H1 (cell line): ENCODE measurements at regions not wholly inside any gene's neighbourhood (a gene's known extent, or its start where the extent isn't known, plus 50 kb on each side); places are given as distances from the start of the nearest gene placed in this dataset.

Source experiments
- CTCF ChIA-PET: fragments of 300-600 bp; sonication (Branson Sonifier 250); formaldehyde crosslinking; loops from one replicate; lab custom pipeline; 2021; ENCODE audit not compliant: partially characterized antibody; lab: Charles Lee
- POLR2A ChIA-PET: fragments of 300-600 bp; sonication (Branson Sonifier 250); formaldehyde crosslinking; loops from one replicate; lab custom pipeline; 2021; ENCODE audit warnings: inconsistent platforms; ENCODE audit not compliant: partially characterized antibody; lab: Charles Lee
- DNase-seq, 2 experiments: peaks; one replicate each; pipeline versions ENCODE4 v3.0.0 to v3.0.0-alpha.2; 2010 to 2022; ENCODE audit warnings: low spot score in 2 of 2, low read depth in 1 of 2, mixed read lengths in 1 of 2
- FAIRE-seq: peaks from 2 replicates; lab custom pipeline; 2011; peaks lifted over from hg19 to GRCh38; lab: Jason Lieb, UNC
- H2AFZ ChIP-seq: 2 replicates; pipeline ENCODE4 v1.8.1; 2012; ENCODE audit warnings: low read length, inconsistent platforms
- H2AK5ac ChIP-seq: 2 replicates; pipeline ENCODE4 v1.6.1; 2013; ENCODE audit warnings: low read depth, low read length
- H2BK120ac ChIP-seq: replicated peaks from 2 replicates; pipeline ENCODE3; 2013; ENCODE audit warnings: low read depth, low read length, inconsistent platforms
- H2BK12ac ChIP-seq: 2 replicates; pipeline ENCODE4 v1.6.1; 2013; ENCODE audit warnings: low read depth, low read length
- H2BK15ac ChIP-seq: 2 replicates; pipeline ENCODE4 v1.6.1; 2013; ENCODE audit warnings: low read length
- H2BK20ac ChIP-seq: 2 replicates; pipeline ENCODE4 v1.6.1; 2013; ENCODE audit warnings: low read length
- H2BK5ac ChIP-seq: 2 replicates; pipeline ENCODE4 v1.6.1; 2013; ENCODE audit warnings: low read depth, low read length
- H3K14ac ChIP-seq: 2 replicates; pipeline ENCODE4 v1.6.1; 2013; ENCODE audit warnings: inconsistent platforms; ENCODE audit not compliant: insufficient read length
- H3K18ac ChIP-seq: 2 replicates; pipeline ENCODE4 v1.6.1; 2013; ENCODE audit warnings: low read length; ENCODE audit errors: extremely low read depth
- H3K23ac ChIP-seq: 2 replicates; pipeline ENCODE4 v1.6.1; 2013; ENCODE audit warnings: inconsistent platforms; ENCODE audit not compliant: insufficient read length
- H3K23me2 ChIP-seq: 2 replicates; pipeline ENCODE4 v1.6.1; 2013; ENCODE audit warnings: low read depth, low read length
- H3K27ac ChIP-seq: 2 replicates; pipeline ENCODE4 v1.6.1; 2011; ENCODE audit warnings: low read depth, low read length, inconsistent platforms
- H3K27me3 ChIP-seq, 4 experiments: replicated peaks in 1 of 4; 1 replicate in 1 of 4; 2 replicates in 3 of 4; pipeline versions ENCODE4 v1.6.1 to v1.8.1; 2011 to 2013; ENCODE audit warnings: low read length in 3 of 4, mild to moderate bottlenecking in 3 of 4, inconsistent platforms in 2 of 4, mixed read lengths in 2 of 4, moderate library complexity in 1 of 4; ENCODE audit not compliant: control insufficient read depth in 3 of 4, insufficient read depth in 3 of 4; ENCODE audit errors: extremely low read depth in 1 of 4
- H3K36me3 ChIP-seq, 4 experiments: 2 replicates each; pipeline versions ENCODE4 v1.6.1 to v1.8.1; 2011 to 2013; ENCODE audit warnings: mild to moderate bottlenecking in 4 of 4, low read length in 3 of 4, moderate library complexity in 2 of 4, control low read depth in 1 of 4, inconsistent platforms in 1 of 4; ENCODE audit not compliant: insufficient read depth in 4 of 4, control insufficient read depth in 2 of 4
- H3K4ac ChIP-seq: replicated peaks from 2 replicates; pipeline ENCODE3; 2013; ENCODE audit warnings: low read length, low read depth, mixed read lengths, inconsistent platforms; ENCODE audit not compliant: insufficient read length
- H3K4me1 ChIP-seq, 4 experiments: replicated peaks in 1 of 4; 1 replicate in 1 of 4; 2 replicates in 3 of 4; pipeline versions ENCODE4 v1.6.1 to v1.8.1; 2011 to 2013; ENCODE audit warnings: low read length in 3 of 4, inconsistent platforms in 2 of 4, mixed read lengths in 1 of 4; ENCODE audit not compliant: insufficient read depth in 4 of 4, control insufficient read depth in 3 of 4
- H3K4me2 ChIP-seq, 2 experiments: 2 replicates each; pipeline versions ENCODE4 v1.6.1 to v1.8.1; 2011 to 2013; ENCODE audit warnings: low read depth in 2 of 2, low read length in 2 of 2, control low read depth in 1 of 2, inconsistent platforms in 1 of 2, mild to moderate bottlenecking in 1 of 2; ENCODE audit not compliant: insufficient read depth in 1 of 2
- H3K4me3 ChIP-seq, 4 experiments: fragments of 200-600, 300-600 bp in 1 of 4; sonication (generic), shearing (Covaris generic), sonication (Bioruptor Twin) in 1 of 4; 2 replicates each; pipeline versions ENCODE4 v1.5.1 to v1.8.1; 2011 to 2016; ENCODE audit warnings: low read length in 4 of 4, low read depth in 3 of 4, control low read depth in 2 of 4, inconsistent platforms in 2 of 4, mild to moderate bottlenecking in 2 of 4, mixed read lengths in 1 of 4, moderate library complexity in 1 of 4; ENCODE audit not compliant: insufficient read depth in 2 of 4; ENCODE audit errors: extremely low read depth in 1 of 4
- H3K56ac ChIP-seq: replicated peaks from 2 replicates; pipeline ENCODE3; 2013; ENCODE audit warnings: low read depth, mild to moderate bottlenecking, mixed read lengths, low read length, inconsistent platforms; ENCODE audit not compliant: insufficient read length
- H3K79me1 ChIP-seq: 2 replicates; pipeline ENCODE4 v1.6.1; 2013; ENCODE audit warnings: low read depth, low read length, control low read depth
- H3K79me2 ChIP-seq, 2 experiments: 2 replicates each; pipeline versions ENCODE4 v1.6.1 to v1.8.1; 2012 to 2013; ENCODE audit warnings: low read length in 2 of 2, mild to moderate bottlenecking in 2 of 2, inconsistent platforms in 1 of 2; ENCODE audit not compliant: insufficient read depth in 2 of 2, control insufficient read depth in 1 of 2
- H3K9ac ChIP-seq, 4 experiments: replicated peaks in 1 of 4; 1 replicate in 1 of 4; 2 replicates in 3 of 4; pipeline versions ENCODE4 v1.6.1 to v1.8.1; 2011 to 2013; ENCODE audit warnings: low read depth in 3 of 4, low read length in 3 of 4, control low read depth in 2 of 4, mild to moderate bottlenecking in 2 of 4, moderate library complexity in 2 of 4, inconsistent platforms in 1 of 4; ENCODE audit errors: extremely low read depth in 1 of 4
- H3K9me3 ChIP-seq, 2 experiments: 2 replicates each; pipeline versions ENCODE4 v1.6.1 to v1.8.1; 2012 to 2013; ENCODE audit warnings: mild to moderate bottlenecking in 2 of 2, moderate library complexity in 2 of 2, control low read depth in 1 of 2, inconsistent platforms in 1 of 2, low read depth in 1 of 2, low read length in 1 of 2, mixed read lengths in 1 of 2; ENCODE audit not compliant: insufficient read depth in 2 of 2
- H4K20me1 ChIP-seq, 2 experiments: replicated peaks in 1 of 2; 2 replicates each; pipeline versions ENCODE3 to v1.8.1; 2011 to 2013; ENCODE audit warnings: inconsistent platforms in 2 of 2, low read length in 2 of 2, mild to moderate bottlenecking in 1 of 2; ENCODE audit not compliant: insufficient read depth in 2 of 2, control insufficient read depth in 1 of 2
- H4K5ac ChIP-seq: 2 replicates; pipeline ENCODE4 v1.6.1; 2013; ENCODE audit warnings: low read length, low read depth, mixed read lengths, inconsistent platforms; ENCODE audit not compliant: insufficient read length
- H4K8ac ChIP-seq: 2 replicates; pipeline ENCODE4 v1.8.0; 2013; ENCODE audit warnings: mild to moderate bottlenecking, moderate library complexity, low read length, inconsistent platforms; ENCODE audit not compliant: insufficient read depth; ENCODE audit errors: extremely low read depth
- H4K91ac ChIP-seq: replicated peaks from 2 replicates; pipeline ENCODE3; 2013; ENCODE audit warnings: low read length, mixed read lengths, inconsistent platforms; ENCODE audit not compliant: insufficient read length
- ATF2 ChIP-seq: IDR thresholded peaks from 2 replicates; pipeline ENCODE4 v1.6.1; 2012; ENCODE audit warnings: low read length, inconsistent platforms
- CHD1 ChIP-seq: IDR thresholded peaks from 2 replicates; pipeline ENCODE4 v1.6.1; 2012; ENCODE audit warnings: low read depth, low read length, improper control_type of control experiment
- CTCF ChIP-seq, 3 experiments: IDR thresholded peaks; 1 replicate in 2 of 3; 2 replicates in 1 of 3; pipeline versions ENCODE4 v1.5.1 to v1.6.1; 2011; ENCODE audit warnings: low read length in 3 of 3, mild to moderate bottlenecking in 3 of 3, inconsistent platforms in 2 of 3, low read depth in 1 of 3, moderate library complexity in 1 of 3; ENCODE audit not compliant: insufficient read depth in 1 of 3; ENCODE audit errors: control extremely low read depth in 1 of 3
- GABPA ChIP-seq: IDR thresholded peaks from 2 replicates; pipeline ENCODE4 v1.6.1; 2011; ENCODE audit warnings: mild to moderate bottlenecking, low read length, moderate library complexity, borderline replicate concordance; ENCODE audit not compliant: insufficient read depth
- HDAC2 ChIP-seq, 2 experiments: fragments of 300-600 bp in 1 of 2; sonication (generic) in 1 of 2; IDR thresholded peaks; 2 replicates each; pipeline ENCODE4 v1.6.1; 2011 to 2012; ENCODE audit warnings: low read depth in 2 of 2, low read length in 2 of 2, mild to moderate bottlenecking in 2 of 2, moderate library complexity in 2 of 2, borderline replicate concordance in 1 of 2, inconsistent platforms in 1 of 2
- PHF8 ChIP-seq: fragments of 200-600 bp; sonication (generic); conservative IDR thresholded peaks from 2 replicates; pipeline ENCODE4 v1.7.1; 2012; ENCODE audit warnings: low read depth, mild to moderate bottlenecking, inconsistent platforms, low read length, moderate library complexity
- RAD21 ChIP-seq, 2 experiments: IDR thresholded peaks in 1 of 2; conservative IDR thresholded peaks in 1 of 2; 2 replicates each; pipeline ENCODE4 v1.6.1; 2011; ENCODE audit warnings: low read depth in 2 of 2, low read length in 2 of 2, improper control_type of control experiment in 1 of 2, inconsistent platforms in 1 of 2, mild to moderate bottlenecking in 1 of 2, moderate library complexity in 1 of 2
- SIX5 ChIP-seq: IDR thresholded peaks from 2 replicates; pipeline ENCODE4 v1.6.1; 2011; ENCODE audit warnings: mild to moderate bottlenecking, low read depth, low read length
- WGBS, 2 experiments: shearing (Covaris generic) in 1 of 2; methylation state at CpG; one replicate each; pipeline versions ENCODE4 v1.1.6 to v1.1.7; 2013 to 2015; ENCODE audit warnings: low lambda C conversion rate in 2 of 2, mixed read lengths in 2 of 2, inconsistent platforms in 1 of 2, low coverage in 1 of 2, missing lambda C conversion rate in 1 of 2; ENCODE audit not compliant: insufficient replicate concordance in 2 of 2, insufficient coverage in 1 of 2, insufficient read length in 1 of 2; ENCODE audit errors: extremely low coverage in 1 of 2, missing lambda C conversion rate in 1 of 2; 5-methylcytosine and 5-hydroxymethylcytosine counted together

- Histone ChIP-seq H2BK15ac (no peak overlapping the region), H3K36me3 (no peaks in the 10 kb centered on the region), H4K20me1 (no peaks in the 10 kb centered on the region), H3K4me1 (no peaks in the 10 kb centered on the region; a peak in 1 of 7 replicates), H3K23me2 (no peaks in the 10 kb centered on the region), H3K79me2 (no peaks in the 10 kb centered on the region), H3K14ac (no peak overlapping the region), H2BK120ac (no peak overlapping the region), H2AFZ (no peak overlapping the region), H4K8ac (no peak overlapping the region), H3K4me3 (no peak overlapping the region), H3K27me3 (no peaks in the 10 kb centered on the region; a peak in 1 of 7 replicates), H3K4me2 (no peak overlapping the region), H3K4ac (no peak overlapping the region), H4K91ac (no peak overlapping the region), H3K27ac (no peak overlapping the region), H3K9me3 (no peaks in the 10 kb centered on the region), H2BK12ac (no peak overlapping the region), H3K18ac (no peak overlapping the region), H2BK5ac (no peak overlapping the region), H3K23ac (no peak overlapping the region), H2AK5ac (no peak overlapping the region)
- ChIA-PET CTCF (interaction anchor here (0.7 to 1.3 kb wide), 5 partner anchors 8 to 203 kb away, joined by 3 read pairs; no protein-coding TSS in a partner anchor), POLR2A (interaction anchor here (1.1 kb wide), 1 partner anchor 12 kb away, joined by 3 read pairs; no protein-coding TSS in a partner anchor)
- no peak for DNase-seq
- TF ChIP-seq SIX5: no peak
- TF ChIP-seq CHD1: no peak
- TF ChIP-seq ATF2: no peak
- TF ChIP-seq CTCF (IDR thresholded peaks at IDR 0.05; ENCODE audit: control extremely low read depth in 1 of 3, insufficient read depth in 1 of 3, low read depth in 1 of 3, low read length in 3 of 3): peak in 1 of 3 experiments; percentile 14; a peak in 1 of 4 replicates
- no peak for TF ChIP-seq HDAC2 (IDR thresholded peaks at IDR 0.05; ENCODE audit: borderline replicate concordance in 1 of 2, low read depth in 2 of 2, low read length in 2 of 2)
- peak in 1 of 2 experiments; percentile 14; a peak in 1 of 4 replicates for TF ChIP-seq RAD21 (IDR thresholded peaks at IDR 0.05 in 1 of 2, conservative IDR thresholded peaks at IDR 0.05 in 1 of 2; ENCODE audit: low read depth in 2 of 2, low read length in 2 of 2)
- TF ChIP-seq PHF8: no peak
- TF ChIP-seq GABPA: no peak
- TF ChIP-seq, all 59 proteins: peak for 2
- H2BK20ac ChIP-seq: no peak overlapping the region
- no peak overlapping the region for H3K56ac ChIP-seq
- 86% methylated on average over 3 of the region's 3 CpGs; no CpG with 5 or more reads in 1 of the 2 experiments for WGBS, 2 experiments
- H4K5ac ChIP-seq: no peak overlapping the region
- no peak overlapping the region for H3K9ac ChIP-seq
- no peak for FAIRE-seq
- no peaks in the 10 kb centered on the region for H3K79me1 ChIP-seq
These were observed 113.2 kb downstream of the GYPC start for GRCh38 chr2:126769118-126769517.
